RWPE2 (cell line): ENCODE measurements at regions not wholly inside any gene's neighbourhood (a gene's known extent, or its start where the extent isn't known, plus 50 kb on each side); places are given as distances from the start of the nearest gene placed in this dataset.

Experiments used
- ATAC-seq: fragments of 200-7000 bp; cut with Tn5 transposase; 3 replicates; pipeline ENCODE4 v1.9.1; 2021; ENCODE audit warnings: low read depth
- DNase-seq: peaks from one replicate; pipeline ENCODE4 v3.0.0-alpha.2; 2020; ENCODE audit warnings: low spot score
- H3K27ac ChIP-seq: fragments of 450-650 bp; 2 replicates; pipeline ENCODE4 v1.5.1; 2017; ENCODE audit warnings: mild to moderate bottlenecking; ENCODE audit not compliant: poor library complexity, severe bottlenecking
- H3K27me3 ChIP-seq: fragments of 250-450 bp; sonication (Bioruptor Pico); 2 replicates; pipeline ENCODE4 v1.5.1; 2021; ENCODE audit warnings: mild to moderate bottlenecking, moderate library complexity; ENCODE audit not compliant: insufficient read depth, poor library complexity, severe bottlenecking
- H3K36me3 ChIP-seq: fragments of 250-450 bp; sonication (Bioruptor Pico); 2 replicates; pipeline ENCODE4 v1.5.1; 2020; ENCODE audit warnings: low read depth, mild to moderate bottlenecking, moderate library complexity
- H3K4me1 ChIP-seq: fragments of 250-450 bp; sonication (Bioruptor Pico); 2 replicates; pipeline ENCODE4 v1.5.1; 2021; ENCODE audit warnings: mild to moderate bottlenecking, moderate library complexity; ENCODE audit not compliant: insufficient read depth, poor library complexity, severe bottlenecking
- H3K4me3 ChIP-seq: fragments of 250-450 bp; sonication (Bioruptor Pico); 2 replicates; pipeline ENCODE4 v1.5.1; 2021; ENCODE audit warnings: mild to moderate bottlenecking, moderate library complexity; ENCODE audit not compliant: severe bottlenecking
- H3K9me3 ChIP-seq: fragments of 250-450 bp; sonication (Bioruptor Pico); 2 replicates; pipeline ENCODE4 v1.5.1; 2021; ENCODE audit warnings: mild to moderate bottlenecking, moderate library complexity; ENCODE audit not compliant: severe bottlenecking
- TF ChIP-seq, protein P1 (sequence below): fragments of 450-650 bp; IDR thresholded peaks from one replicate; pipeline ENCODE4 v1.5.1; 2017; ENCODE audit warnings: mild to moderate bottlenecking, moderate library complexity; ENCODE audit not compliant: poor library complexity, severe bottlenecking

DNA sequence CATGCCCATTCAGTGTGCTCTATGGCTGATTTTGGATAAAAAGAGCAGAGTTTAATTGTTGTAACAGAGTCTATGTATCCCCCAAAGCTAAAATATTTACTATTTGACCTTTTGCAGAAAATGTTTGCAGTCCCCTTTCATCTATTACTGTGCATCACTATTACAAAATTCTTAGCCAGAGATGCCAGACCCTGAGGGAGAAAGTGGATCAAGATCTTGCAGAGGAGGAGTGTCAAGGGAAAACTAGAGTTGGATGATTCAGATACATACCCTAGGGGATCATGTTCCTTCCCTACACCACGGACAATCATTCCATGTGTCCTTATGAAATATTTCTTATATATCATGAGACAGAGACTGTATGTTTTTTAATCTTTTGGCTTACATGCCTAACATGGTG, 68.6 kb upstream of the TPRG1 start:
- Histone ChIP-seq H3K27me3 (peaks cover 8% of the 10 kb centered on the region), H3K9me3 (no peaks in the 10 kb centered on the region), H3K36me3 (no peaks in the 10 kb centered on the region), H3K4me1 (no peaks in the 10 kb centered on the region), H3K27ac (no peak overlapping the region), H3K4me3 (no peak overlapping the region)
- TF ChIP-seq, protein P1, sequence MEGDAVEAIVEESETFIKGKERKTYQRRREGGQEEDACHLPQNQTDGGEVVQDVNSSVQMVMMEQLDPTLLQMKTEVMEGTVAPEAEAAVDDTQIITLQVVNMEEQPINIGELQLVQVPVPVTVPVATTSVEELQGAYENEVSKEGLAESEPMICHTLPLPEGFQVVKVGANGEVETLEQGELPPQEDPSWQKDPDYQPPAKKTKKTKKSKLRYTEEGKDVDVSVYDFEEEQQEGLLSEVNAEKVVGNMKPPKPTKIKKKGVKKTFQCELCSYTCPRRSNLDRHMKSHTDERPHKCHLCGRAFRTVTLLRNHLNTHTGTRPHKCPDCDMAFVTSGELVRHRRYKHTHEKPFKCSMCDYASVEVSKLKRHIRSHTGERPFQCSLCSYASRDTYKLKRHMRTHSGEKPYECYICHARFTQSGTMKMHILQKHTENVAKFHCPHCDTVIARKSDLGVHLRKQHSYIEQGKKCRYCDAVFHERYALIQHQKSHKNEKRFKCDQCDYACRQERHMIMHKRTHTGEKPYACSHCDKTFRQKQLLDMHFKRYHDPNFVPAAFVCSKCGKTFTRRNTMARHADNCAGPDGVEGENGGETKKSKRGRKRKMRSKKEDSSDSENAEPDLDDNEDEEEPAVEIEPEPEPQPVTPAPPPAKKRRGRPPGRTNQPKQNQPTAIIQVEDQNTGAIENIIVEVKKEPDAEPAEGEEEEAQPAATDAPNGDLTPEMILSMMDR, result no peak
- DNase-seq, result no peak
- no peak for ATAC-seq

DNA sequence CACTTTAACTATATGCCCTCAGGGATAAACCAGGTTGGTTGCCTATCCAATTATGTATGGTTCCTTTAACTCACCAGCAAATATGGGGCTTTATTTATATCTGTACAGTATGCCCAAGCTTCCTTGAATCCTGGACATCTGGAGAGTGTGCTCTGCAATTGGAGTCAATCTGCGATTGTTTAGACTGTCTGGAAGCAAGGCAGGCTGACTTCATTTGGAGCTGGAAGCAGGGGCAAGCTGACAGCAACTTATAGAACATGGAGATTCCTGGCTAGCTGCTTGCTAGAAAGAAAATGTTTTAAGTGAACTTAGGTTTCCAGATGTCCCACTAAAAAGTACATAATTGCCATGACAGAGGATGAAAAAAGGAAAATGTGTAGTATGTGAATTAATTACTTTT, 63.7 kb upstream of the TPRG1 start:
- no peak overlapping the region for H3K4me3 ChIP-seq
- no peak overlapping the region for H3K27ac ChIP-seq
- TF ChIP-seq, protein P1, result no peak
- no peaks in the 10 kb centered on the region for H3K36me3 ChIP-seq
- ATAC-seq (no peak), DNase-seq (no peak)
- no peaks in the 10 kb centered on the region for H3K9me3 ChIP-seq
- no peaks in the 10 kb centered on the region for H3K4me1 ChIP-seq
- H3K27me3 ChIP-seq, result peaks cover 12% of the 10 kb centered on the region

DNA sequence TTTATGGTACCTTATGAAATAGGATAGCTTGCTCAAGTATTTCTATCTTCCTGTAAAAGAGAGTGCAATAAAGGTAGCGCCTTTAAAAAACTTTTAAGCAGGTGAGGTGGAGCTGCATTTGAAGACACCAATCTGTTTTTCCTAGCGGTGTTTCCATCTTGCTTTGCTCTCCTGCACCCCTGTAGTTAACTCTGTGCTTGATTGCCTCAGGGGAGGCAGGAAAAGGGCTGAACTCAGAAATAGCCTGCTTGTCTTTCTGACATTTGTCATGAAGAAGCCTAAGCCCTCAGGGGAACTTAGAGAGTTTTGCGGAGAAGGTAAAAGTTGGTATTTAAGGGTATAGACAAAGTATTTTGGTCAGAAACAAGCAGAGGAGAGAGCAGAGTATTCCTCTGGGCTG, 63.0 kb upstream of the TPRG1 start:
- ATAC-seq (no peak), DNase-seq (no peak)
- Histone ChIP-seq H3K27ac (no peak overlapping the region), H3K9me3 (no peaks in the 10 kb centered on the region), H3K36me3 (no peaks in the 10 kb centered on the region), H3K27me3 (peaks cover 12% of the 10 kb centered on the region), H3K4me3 (no peak overlapping the region), H3K4me1 (no peaks in the 10 kb centered on the region)
- TF ChIP-seq, protein P1, result no peak

DNA sequence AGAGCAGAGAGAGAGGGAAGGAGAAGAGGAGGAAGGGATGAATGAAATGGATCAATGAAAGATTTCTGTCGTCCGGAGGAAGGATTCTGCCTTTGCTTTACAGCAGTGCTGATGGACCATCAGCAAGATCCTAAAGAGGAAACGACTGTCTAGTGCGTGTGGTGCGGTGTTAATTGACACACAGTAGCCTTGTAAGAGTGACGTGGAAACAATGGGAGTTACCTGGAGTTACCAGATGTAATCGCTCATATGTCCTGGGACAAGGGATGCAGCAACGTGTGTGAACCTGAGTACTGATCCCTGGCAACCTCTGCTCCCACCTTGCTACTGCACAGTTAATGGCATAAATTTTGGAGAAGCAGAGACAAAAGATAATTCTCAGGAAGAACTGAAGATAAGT, 62.6 kb upstream of the TPRG1 start:
- no peak for ATAC-seq
- no peaks in the 10 kb centered on the region for H3K4me1 ChIP-seq
- H3K27ac ChIP-seq, result no peak overlapping the region
- H3K36me3 ChIP-seq, result no peaks in the 10 kb centered on the region
- H3K27me3 ChIP-seq, result peaks cover 12% of the 10 kb centered on the region
- no peaks in the 10 kb centered on the region for H3K9me3 ChIP-seq
- TF ChIP-seq, protein P1, result no peak
- no peak overlapping the region for H3K4me3 ChIP-seq
- no peak for DNase-seq

DNA sequence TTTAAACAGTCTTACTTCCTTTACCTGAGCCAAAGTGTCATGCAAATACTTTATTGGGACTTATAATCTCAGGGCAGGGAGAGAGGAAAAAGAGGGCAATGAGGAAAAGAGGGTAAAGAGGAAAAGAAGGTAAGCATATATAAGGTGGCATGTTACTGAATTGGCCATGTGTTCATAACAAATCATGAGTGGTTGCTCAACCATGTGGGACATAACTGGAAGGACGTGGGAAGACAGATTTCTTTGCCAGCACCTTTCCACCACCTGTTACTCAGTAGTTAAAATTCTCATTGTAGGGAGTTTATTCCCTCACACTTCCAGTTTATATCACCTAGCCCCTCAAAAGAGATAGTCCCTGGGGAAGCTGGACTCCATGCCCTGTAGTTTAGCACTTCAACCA, 54.7 kb upstream of the TPRG1 start:
- H3K9me3 ChIP-seq, result no peaks in the 10 kb centered on the region
- TF ChIP-seq, protein P1, result no peak

More for the DNA sequence above, 54.7 kb upstream of the TPRG1 start:
- no peak overlapping the region for H3K4me3 ChIP-seq
- ATAC-seq (no peak), DNase-seq (no peak)
- no peaks in the 10 kb centered on the region for H3K36me3 ChIP-seq
- H3K4me1 ChIP-seq, result no peaks in the 10 kb centered on the region
- H3K27me3 ChIP-seq, result no peaks in the 10 kb centered on the region
- no peak overlapping the region for H3K27ac ChIP-seq
